Activated CD8-positive, alpha-beta memory T cell treated with anti-CD3 and anti-CD28 coated beads, Interleukin-2, amount 50 U/mL, for 24 hours (primary cell): ENCODE measurements at regions not wholly inside any gene's neighbourhood (a gene's known extent, or its start where the extent isn't known, plus 50 kb on each side); places are given as distances from the start of the nearest gene placed in this dataset.
A peak's percentile ranks its signal among the peaks of the same experiment; 100 is the strongest.
"Not testable (repeated sequence)": the region's sequence is repeated elsewhere in the genome, so short reads cannot be mapped to it uniquely, and the experiment has no call there.

Experiments
- DNase-seq: peaks from one replicate; pipeline ENCODE4 v3.0.0-alpha.2; 2020; ENCODE audit errors: extremely low read depth

- DNase-seq: no peak
Observed at GRCh38 chr5:71771191-71771590, 52.1 kb downstream of the CARTPT start.

- DNase-seq: no peak
Observed at GRCh38 chr5:71778678-71779276, 59.7 kb downstream of the CARTPT start.

DNA sequence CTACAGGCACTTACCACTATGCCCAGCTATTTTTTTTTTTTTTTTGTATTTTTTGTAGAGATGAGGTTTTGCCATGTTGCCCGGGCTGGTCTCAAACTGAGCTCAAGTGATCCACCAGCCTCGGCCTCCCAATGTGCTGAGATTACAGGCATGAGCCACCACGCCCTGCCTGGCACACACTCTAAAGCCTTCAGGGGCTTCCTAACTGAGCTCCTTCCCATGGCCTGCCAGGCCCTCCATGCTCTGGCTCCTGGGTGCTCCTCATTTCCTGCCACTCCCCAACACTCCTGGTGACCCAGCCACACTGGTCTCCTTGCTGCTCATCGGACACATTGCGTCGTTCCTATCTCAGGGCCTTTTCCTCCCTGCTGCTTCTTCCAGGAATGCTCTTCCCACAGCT, 61.5 kb downstream of the CARTPT start:
- DNase-seq: no peak

DNA sequence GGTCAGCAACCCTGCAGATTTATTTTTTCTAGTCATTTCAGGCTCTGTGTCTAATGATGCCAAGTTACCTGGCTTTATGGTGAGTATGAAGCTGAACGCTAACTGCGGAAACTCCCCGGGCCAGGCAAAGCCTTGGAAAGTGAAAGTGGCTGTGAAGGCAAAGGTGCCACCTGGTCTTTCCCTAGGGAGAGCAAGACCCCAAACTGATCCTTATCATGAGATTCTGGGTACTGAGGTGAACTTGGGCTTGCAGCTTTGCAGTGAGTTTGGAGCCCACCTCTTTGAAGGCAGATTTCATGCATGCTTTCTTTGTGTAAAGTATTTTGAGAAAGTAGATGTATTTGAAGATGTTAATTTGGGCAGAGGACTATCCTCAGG, 63.3 kb downstream of the CARTPT start:
- DNase-seq: no peak

- DNase-seq: peak; percentile 9
Observed at GRCh38 chr5:71782771-71783770, 64.0 kb downstream of the CARTPT start.

- DNase-seq: no peak
Observed at GRCh38 chr5:71783891-71784290, 64.8 kb downstream of the CARTPT start.

DNA sequence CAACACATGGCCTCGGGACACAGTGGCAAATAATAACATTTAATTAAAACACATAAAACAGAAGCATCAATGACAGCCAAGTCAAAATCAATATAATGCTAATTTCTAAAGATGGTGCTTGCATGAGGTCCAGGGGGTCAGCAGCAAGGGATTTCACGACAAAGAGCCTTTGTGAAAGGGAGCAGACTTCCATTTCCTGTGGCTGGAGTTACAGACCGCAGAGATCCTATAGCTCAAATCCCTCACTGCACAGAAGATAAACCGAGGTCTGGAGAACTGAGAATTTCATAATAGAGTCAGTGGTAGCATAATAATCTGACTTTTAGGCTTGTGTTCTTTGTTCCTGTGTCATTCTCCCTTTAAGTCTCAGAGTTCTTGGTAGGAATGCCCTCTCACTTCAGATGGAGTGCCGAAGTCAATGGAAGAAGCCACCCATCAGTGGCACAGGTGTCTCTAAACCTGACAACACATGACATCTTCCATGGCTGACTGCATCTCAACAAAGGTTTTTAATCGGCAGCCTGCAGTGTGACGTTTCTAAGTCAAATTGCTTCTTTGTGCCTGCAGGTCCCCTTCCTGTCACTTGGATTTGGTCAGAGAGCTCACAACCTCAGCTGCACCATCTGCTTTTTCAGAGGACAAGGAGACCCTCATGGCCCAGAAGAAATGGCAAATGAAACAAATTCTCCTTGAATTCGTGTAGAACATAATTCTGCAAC, 67.4 kb downstream of the CARTPT start:
- DNase-seq: no peak

GRCh38 chr5:71788794-71789193, 69.7 kb downstream of the CARTPT start:
- no peak for DNase-seq

DNA sequence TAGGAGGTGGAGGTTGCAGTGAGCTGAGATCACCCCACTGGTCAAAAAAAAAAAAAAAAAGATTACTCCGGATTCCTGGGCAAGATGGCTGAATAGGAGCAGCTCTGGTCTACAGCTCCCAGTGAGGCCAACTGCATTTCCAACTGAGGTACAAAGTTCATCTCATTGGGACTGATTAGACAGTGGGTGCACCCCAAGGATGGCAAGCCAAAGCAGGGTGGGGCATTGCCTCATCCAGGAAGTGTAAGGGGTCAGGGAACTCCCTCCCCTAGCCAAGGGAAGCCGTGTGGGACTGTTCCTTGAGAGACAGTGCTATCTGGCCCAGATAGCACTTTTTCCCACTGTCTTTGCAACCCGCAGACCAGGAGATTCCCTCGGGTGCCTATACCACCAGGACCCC, 70.7 kb downstream of the CARTPT start:
- DNase-seq: no peak

DNA sequence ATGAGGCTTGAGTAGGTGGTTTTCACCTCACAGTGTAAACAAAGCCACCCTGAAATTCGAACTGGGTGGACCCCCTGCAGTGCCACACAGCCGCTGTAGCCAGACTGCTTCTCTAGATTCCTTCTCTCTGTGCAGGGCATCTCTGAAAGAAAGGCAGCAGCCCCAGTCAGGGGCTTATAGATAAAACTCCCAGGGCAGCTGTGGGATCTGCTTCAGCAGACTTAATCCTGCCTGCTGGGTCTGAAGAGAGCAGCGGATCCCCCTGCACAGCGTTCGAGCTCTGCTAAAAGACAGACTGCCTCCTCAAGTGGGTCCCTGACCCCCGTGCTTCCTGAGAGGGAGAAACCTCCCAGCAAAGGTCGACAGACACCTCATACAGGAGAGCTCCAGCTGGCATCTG, 71.4 kb downstream of the CARTPT start:
- no peak for DNase-seq

- not testable (repeated sequence) for DNase-seq
Observed at GRCh38 chr5:71792041-71792440, 73.0 kb downstream of the CARTPT start.

DNA sequence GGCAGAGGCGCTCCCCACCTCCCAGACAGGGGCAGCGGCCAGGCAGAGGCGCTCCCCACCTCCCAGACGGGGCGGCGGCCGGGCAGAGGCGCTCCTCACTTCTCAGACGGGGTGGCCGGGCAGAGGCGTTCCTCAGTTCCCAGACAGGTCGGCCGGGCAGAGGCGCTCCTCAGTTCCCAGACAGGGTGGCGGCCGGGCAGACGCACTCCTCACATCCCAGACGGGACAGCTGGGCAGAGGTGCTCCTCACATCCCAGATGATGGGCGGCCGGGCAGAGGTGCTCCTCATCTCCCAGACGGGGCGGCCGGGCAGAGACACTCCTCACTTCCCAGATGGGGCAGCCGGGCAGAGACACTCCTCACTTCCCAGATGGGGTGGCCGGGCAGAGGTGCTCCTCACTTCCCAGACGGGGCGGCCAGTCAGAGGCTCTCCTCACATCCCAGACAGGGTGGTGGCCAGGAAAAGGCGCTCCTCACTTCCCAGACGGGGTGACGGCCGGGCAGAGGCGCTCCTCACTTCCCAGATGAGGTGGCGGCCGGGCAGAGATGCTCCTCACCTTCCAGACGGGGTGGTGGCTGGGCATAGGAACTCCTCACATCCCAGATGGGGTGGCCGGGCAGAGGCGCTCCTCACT, 75.1 kb downstream of the CARTPT start:
- DNase-seq: no peak

GRCh38 chr5:71802673-71803072, 83.6 kb downstream of the CARTPT start:
- no peak for DNase-seq

GRCh38 chr5:71806711-71807110, 87.6 kb downstream of the CARTPT start:
- no peak for DNase-seq

DNA sequence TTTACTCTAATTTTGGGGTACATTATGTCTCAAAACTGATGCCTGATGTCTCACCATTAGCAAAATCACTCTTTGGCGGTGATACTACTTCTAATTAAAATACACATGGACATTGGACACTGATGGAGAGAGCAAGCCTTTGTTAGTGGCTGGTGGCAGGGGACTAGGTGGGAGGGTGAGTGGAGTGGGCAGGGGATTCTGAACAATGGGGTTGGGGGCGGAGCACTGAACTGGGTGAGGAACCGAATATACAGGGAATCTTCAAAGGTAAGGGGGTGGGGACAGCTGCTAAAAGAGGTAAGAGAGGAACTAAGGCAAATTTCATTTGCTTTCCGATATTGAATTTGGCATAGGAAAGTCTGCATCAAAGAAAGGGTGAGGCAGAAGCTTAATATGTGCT, 88.8 kb downstream of the CARTPT start:
- DNase-seq: no peak

GRCh38 chr5:71809446-71809845, 90.4 kb downstream of the CARTPT start:
- no peak for DNase-seq

DNA sequence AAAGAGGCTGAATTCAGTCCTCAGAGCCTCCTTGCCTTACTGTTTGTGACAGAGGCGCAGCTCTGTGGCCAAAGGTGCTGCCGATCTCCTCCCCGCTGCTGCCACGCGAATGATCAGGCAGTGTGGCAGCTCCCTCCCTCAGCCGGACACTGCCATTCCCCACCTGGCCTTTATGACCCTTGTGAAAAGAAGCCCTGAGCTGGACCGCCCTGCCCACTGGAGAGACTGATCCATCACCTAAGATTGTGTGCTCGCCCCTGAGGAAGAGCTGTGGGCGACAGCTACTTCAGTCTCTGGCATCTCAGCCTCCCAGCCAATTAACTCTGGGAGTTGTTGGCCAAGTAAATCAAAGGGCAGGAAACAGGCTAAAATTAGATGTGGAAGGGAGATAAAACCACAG, 90.9 kb downstream of the CARTPT start:
- no peak for DNase-seq

- DNase-seq: no peak
Observed at GRCh38 chr5:71810471-71811195, 91.6 kb downstream of the CARTPT start.

GRCh38 chr5:71811779-71812178, 92.7 kb downstream of the CARTPT start:
- DNase-seq: no peak

DNA sequence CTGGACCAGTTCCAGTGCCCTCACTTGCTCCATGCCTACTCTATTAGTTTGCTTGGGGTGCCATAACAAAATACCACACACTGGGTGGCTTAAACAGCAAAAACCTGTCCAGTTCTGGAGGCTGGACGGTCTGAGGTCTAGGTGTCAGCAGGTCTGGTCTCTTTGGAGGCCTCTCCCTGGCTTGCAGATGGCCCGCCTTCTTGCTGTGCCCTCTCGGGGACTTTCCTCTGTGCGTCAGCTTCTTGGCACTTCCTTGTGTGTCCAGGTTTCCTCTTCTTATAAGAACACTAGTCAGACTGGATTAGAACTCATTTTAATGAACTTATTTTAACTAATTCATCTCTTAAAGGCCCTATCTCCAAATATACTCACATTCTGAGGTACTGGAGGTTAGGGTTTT, 97.2 kb downstream of the CARTPT start:
- DNase-seq: no peak

DNA sequence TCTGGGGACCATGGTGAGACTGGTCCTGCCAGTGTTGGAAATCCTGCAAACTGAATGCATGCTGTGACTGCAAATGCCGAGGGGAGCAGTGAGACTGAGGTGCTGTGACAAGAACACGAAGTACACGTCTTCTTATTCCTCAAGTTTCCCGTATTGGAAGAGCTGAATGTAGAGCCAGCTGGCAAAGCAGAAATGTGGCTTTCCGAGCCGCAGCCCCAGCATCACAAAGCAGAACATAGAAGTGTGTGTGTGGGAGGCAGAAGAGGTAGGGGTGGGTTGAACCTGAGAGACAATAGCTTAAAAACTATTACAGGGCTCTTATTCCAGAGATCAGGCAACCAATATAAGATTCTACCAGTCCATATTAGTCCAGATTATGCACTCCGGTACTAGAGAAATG, 98.8 kb downstream of the CARTPT start:
- DNase-seq: no peak
